KOPT-K1 (cell line): ENCODE measurements at regions not wholly inside any gene's neighbourhood (a gene's known extent, or its start where the extent isn't known, plus 50 kb on each side); places are given as distances from the start of the nearest gene placed in this dataset.
"Not testable (repeated sequence)": the region's sequence is repeated elsewhere in the genome, so short reads cannot be mapped to it uniquely, and the experiment has no call there.

Source experiments
- H3K27ac ChIP-seq: fragments of 200-600 bp; sonication (generic); 2 replicates; pipeline ENCODE4 v1.5.1; 2016; ENCODE audit warnings: antibody characterized with exemption, mild to moderate bottlenecking, low read depth, low read length; ENCODE audit not compliant: poor library complexity, severe bottlenecking
- H3K36me3 ChIP-seq: fragments of 200-600 bp; sonication (generic); 2 replicates; pipeline ENCODE4 v1.5.1; 2017; ENCODE audit warnings: antibody characterized with exemption, mild to moderate bottlenecking, low read length, moderate library complexity; ENCODE audit not compliant: insufficient read depth
- H3K9me3 ChIP-seq: fragments of 200-600 bp; sonication (generic); 2 replicates; pipeline ENCODE4 v1.5.1; 2017; ENCODE audit warnings: antibody characterized with exemption, low read length, mild to moderate bottlenecking; ENCODE audit not compliant: insufficient read depth, poor library complexity, severe bottlenecking

DNA sequence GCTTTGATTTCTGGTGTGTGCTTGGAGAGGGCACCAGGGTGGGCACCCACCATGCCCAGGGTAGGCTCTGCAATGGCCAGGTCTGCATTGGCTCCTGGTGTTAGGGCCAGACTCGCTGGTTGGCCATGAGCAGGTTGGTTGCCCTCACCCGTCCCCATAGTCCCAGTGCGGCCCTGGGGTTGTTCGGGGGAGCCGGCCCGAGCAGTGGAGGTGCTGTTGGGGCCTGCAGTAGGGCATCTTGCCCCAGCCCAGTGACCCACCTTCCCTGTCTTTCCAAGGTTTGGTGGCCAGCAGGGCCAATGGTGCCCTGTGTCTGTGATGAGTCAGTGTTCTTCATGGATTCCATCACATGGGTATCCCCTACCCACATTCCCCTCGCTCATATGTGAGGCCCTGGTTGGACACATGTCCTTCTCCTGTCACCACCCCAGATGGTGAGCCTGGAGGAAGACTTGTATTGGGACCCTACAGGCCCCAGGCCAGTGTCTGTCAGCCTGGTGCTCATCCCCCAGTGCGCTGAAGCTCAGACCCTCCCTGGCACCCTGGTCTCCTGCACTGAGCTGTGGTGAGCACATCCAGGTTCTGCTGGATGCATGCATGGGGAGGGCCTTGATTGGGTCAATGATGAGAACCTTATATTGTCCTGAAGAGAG is 190.1 kb downstream of the UBE3A start:
- peaks cover 20% of the 10 kb centered on the region for H3K9me3 ChIP-seq
- no peaks in the 10 kb centered on the region for H3K36me3 ChIP-seq
- H3K27ac ChIP-seq: no peak overlapping the region

DNA sequence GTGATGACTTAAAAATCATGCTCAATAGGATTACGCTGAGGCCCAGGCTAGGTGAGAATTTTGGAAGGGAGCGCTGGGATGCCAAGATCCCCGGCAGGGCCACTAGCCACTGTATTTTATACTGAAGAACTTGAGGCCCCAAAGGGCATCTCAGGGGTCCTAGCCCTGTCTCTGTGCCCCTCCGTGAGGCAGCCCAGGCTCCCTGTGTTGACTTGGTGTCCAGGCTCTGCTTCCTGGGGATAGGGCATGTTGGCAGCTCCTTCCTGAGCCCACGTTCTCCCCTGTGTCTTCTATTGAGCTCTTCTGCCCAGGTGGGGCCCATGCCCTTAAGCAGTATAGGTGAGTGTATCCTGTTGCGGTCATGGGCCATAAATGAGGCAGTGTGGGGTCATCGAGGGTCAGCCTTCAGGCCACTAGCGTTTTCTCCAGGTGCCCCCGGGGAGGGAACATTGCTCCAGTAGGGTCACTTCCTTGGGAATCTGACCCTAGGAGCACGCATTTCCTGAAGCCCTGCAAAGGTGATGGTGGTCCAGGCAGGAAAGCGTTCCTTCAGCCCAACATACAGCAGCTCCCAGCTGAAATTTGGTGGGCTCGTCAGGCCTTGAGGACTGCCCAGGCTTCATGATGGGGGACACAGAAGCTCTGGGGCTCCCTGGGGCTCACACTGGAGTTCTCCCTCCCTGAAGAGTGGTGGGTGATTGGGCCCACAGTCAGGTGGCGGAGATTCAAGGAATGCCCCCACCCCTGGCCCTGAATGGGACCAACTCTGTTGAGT is 189.4 kb downstream of the UBE3A start:
- Histone ChIP-seq H3K27ac (no peak overlapping the region), H3K36me3 (no peaks in the 10 kb centered on the region), H3K9me3 (peaks cover 20% of the 10 kb centered on the region)

DNA sequence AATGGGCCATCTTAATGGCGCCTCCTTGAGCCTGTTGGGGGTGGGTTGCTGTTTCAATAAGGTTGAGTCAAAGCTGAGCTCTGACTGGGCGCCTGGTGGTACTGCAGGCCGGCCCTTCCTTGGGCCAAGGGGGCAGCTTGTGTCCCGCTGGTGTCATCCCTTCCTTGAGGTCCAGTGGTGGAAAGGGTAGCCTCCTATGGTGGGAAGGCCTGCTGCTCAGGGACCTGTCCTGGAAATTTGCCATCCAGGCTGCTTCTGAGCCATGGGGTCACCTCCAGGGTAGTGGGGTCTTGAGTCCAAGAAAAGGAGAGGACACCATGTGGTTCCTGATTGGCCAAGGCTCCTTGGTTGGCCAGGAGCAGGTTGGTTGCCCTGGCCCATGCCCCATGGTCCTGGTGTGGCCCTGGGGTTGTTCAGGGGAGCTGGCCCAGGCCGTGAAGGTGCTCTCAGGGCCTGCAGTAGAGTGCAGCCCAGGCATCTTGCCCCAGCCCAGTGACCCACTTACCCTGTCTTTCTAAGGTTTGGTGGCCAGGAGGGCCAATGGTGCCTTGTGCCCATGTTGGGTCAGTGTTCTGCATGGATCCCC is 188.7 kb downstream of the UBE3A start:
- Histone ChIP-seq H3K36me3 (no peaks in the 10 kb centered on the region), H3K9me3 (peaks cover 16% of the 10 kb centered on the region), H3K27ac (no peak overlapping the region)

DNA sequence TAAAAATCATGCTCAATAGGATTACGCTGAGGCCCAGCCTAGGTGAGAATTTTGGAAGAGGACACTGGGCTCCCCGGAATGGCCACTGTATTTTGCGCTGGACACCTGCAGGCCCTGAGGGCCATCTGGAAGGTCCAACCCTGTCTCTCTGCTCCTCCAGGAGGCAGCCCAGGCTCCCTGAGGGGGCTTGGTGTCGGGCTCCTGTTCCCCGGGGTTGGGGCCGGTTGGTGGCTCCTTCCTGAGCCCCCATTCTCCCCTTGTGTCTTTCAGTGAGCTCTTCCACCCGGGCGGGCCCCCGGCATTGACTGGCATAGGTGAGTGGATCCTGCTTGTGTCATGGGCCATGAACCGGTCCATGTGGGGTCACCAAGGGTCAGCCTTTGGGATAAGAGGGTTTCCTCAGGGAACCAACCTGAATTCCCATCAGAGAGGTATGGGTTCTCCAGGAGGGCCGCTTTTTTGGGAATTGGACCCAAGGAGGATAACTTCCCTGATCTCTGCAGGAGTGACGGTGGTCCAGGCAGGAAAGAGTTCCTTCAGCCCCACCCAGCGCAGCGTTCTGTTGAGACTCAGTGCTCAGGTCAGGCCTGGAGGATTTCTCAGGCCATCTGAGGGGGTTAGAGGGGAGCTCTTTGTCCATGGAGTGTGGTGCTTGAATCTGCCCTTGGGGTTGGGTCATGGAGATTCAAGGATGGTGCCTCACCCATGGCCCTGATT is 187.8 kb downstream of the UBE3A start:
- H3K36me3 ChIP-seq: no peaks in the 10 kb centered on the region
- peaks cover 11% of the 10 kb centered on the region for H3K9me3 ChIP-seq
- H3K27ac ChIP-seq: no peak overlapping the region

DNA sequence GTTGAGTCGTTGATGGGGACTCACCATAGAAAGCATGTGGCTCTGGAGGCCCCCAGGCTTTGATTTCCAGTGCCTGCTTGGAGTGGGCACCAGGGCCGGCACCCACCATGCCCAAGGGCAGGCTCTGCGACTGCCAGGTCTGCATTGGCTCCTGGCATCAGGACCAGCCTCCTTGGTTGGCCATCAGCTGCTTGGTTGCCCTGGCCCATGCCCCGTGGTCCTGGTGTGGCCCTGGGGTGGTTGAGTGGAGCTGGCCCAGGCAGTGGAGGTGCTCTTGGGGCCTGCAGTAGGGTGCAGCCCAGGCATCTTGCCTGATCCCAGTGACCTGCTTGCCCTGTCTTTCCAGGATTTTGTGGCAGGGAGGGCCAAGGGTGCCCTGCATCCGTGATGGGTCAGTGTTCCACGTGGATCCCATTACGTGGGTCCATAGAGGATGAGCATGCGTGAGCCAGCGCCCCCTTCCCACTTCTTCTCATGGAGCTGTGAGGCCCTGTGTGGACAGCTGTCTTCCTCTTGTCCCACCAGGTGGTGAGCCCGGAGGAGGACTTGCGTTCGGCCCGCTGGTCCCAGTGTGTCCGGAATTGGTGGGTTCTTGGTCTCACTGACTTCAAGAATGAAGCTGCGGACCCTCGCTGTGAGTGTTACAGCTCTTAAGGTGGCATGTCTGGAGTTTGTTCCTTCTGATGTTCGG is 187.0 kb downstream of the UBE3A start:
- Histone ChIP-seq H3K27ac (no peak overlapping the region), H3K36me3 (no peaks in the 10 kb centered on the region), H3K9me3 (peaks cover 3% of the 10 kb centered on the region)

DNA sequence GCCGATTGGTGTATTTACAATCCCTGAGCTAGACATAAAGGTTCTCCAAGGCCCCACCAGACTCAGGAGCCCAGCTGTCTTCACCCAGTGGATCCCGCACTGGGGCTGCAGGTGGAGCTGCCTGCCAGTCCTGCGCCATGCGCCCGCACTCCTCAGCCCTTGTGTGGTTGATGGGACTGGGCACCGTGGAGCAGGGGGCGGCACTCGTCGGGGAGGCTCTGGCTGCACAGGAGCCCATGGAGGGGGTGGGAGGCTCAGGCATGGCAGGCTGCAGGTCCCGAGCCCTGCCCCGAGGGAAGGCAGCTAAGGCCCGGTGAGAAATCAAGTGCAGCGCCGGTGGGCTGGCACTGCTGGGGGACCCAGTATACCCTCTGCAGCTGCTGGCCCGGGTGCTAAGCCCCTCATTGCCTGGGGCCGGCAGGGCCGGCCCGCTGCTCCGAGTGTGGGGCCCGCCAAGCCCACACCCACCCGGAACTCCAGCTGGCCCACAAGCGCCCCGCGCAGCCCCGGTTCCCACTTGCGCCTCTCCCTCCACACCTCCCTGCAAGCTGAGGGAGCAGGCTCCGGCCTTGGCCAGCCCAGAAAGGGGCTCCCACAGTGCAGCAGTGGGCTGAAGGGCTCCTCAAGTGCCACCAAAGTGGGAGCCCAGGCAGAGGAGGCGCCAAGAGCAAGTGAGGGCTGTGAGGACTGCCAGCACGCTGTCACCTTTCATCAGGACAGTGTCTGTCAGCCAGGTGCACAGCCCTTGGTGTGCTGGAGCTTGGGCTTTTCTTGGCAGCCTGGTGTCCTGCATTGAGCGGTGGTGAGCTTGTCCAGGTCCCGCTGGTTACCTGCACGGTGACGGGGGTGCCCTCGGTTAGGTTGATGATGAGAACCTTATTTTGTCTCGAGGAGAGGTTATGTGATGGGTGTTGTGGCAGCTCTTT is 185.5 kb downstream of the UBE3A start:
- not testable (repeated sequence) for H3K36me3 ChIP-seq, H3K27ac ChIP-seq, H3K9me3 ChIP-seq

DNA sequence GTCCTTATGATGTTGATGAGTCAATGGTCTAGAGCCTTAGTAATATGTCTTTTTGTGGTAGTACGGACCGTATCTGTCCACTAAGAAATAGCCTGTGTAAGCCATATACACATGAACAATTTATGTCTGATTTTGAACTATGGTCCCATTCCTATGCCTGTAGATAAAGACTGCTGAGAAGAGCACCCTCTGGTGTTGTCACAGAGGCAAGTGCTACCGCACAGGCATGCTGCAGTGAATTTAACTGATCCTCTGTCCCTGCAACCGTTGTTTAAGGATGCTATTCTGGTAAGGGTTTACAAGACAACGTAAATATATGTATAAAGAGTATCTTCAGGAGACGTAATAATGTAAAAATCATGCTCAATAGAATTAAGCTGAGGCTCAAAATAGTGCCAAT is 170.7 kb downstream of the UBE3A start:
- Histone ChIP-seq H3K27ac (no peak overlapping the region), H3K9me3 (no peaks in the 10 kb centered on the region), H3K36me3 (no peaks in the 10 kb centered on the region)
